NCI-H1105 (cell line): ENCODE measurements at regions not wholly inside any gene's neighbourhood (a gene's known extent, or its start where the extent isn't known, plus 50 kb on each side); places are given as distances from the start of the nearest gene placed in this dataset.

Experiments
- DNase-seq: peaks from one replicate; lab custom pipeline; 2025; lab: John Stamatoyannopoulos, UW

- DNase-seq: no peak
These were observed 1238.3 kb downstream of the SORCS3 start for GRCh38 chr10:105879401-105879800.

GRCh38 chr10:105875050-105875449, 1234.0 kb downstream of the SORCS3 start:
- no peak for DNase-seq

GRCh38 chr10:105872665-105873064, 1231.6 kb downstream of the SORCS3 start:
- no peak for DNase-seq

GRCh38 chr10:105868935-105869334, 1227.8 kb downstream of the SORCS3 start:
- DNase-seq: no peak

- no peak for DNase-seq
These were observed 1223.8 kb downstream of the SORCS3 start for GRCh38 chr10:105864854-105865253.

- no peak for DNase-seq
These were observed 1216.5 kb downstream of the SORCS3 start for GRCh38 chr10:105857268-105858264.

- DNase-seq: no peak
These were observed 1214.7 kb downstream of the SORCS3 start for GRCh38 chr10:105855791-105856190.

- DNase-seq: no peak
These were observed 1203.8 kb downstream of the SORCS3 start for GRCh38 chr10:105844676-105845570.

- peak; percentile 17 for DNase-seq
These were observed 1203.2 kb downstream of the SORCS3 start for GRCh38 chr10:105844241-105844640.

GRCh38 chr10:105843786-105844185, 1202.7 kb downstream of the SORCS3 start:
- no peak for DNase-seq

- no peak for DNase-seq
These were observed 1199.2 kb downstream of the SORCS3 start for GRCh38 chr10:105840288-105840770.

- DNase-seq: no peak
These were observed 1197.3 kb downstream of the SORCS3 start for GRCh38 chr10:105838392-105838791.

GRCh38 chr10:105837951-105838350, 1196.9 kb downstream of the SORCS3 start:
- DNase-seq: no peak

- no peak for DNase-seq
These were observed 1193.4 kb downstream of the SORCS3 start for GRCh38 chr10:105834261-105835059.

GRCh38 chr10:105827133-105827532, 1186.0 kb downstream of the SORCS3 start:
- no peak for DNase-seq

- DNase-seq: no peak
These were observed 1167.0 kb downstream of the SORCS3 start for GRCh38 chr10:105807935-105808587.

GRCh38 chr10:105803206-105803605, 1162.1 kb downstream of the SORCS3 start:
- no peak for DNase-seq

GRCh38 chr10:105800641-105801040, 1159.6 kb downstream of the SORCS3 start:
- DNase-seq: no peak

- DNase-seq: no peak
These were observed 1157.3 kb downstream of the SORCS3 start for GRCh38 chr10:105798328-105798889.

GRCh38 chr10:105797234-105797890, 1156.3 kb downstream of the SORCS3 start:
- DNase-seq: peak; percentile 14
